C4-2B (cell line): ENCODE measurements at regions not wholly inside any gene's neighbourhood (a gene's known extent, or its start where the extent isn't known, plus 50 kb on each side); places are given as distances from the start of the nearest gene placed in this dataset.

Experiments
- CTCF ChIP-seq: fragments of 450-650 bp; conservative IDR thresholded peaks from 2 replicates; pipeline ENCODE4 v1.5.1; 2017; ENCODE audit warnings: mild to moderate bottlenecking
- ZFX ChIP-seq: fragments of 450-650 bp; IDR thresholded peaks from 2 replicates; pipeline ENCODE4 v1.6.1; 2017

DNA sequence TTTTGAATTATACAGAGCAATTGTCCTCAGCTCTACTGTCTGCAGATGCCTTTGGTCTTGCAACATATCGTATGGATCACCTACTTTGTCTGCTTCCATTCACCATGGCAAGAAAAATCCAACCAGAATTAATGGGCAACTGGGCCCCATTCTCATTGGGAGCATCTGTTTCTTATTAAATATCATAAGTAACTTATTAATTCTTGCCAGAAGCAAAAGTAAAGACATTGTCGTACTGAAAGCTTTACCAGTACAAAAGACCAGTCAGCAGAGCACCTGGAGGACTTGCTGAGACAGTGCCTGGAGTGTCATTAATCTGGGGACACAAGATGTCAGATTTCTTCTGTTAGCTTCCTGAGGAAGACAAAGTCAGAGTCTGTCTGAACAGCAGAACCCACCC lies 404.5 kb downstream of the INHBA start:
- TF ChIP-seq CTCF (no peak), ZFX (no peak)
